GM12891 (cell line): ENCODE measurements at regions not wholly inside any gene's neighbourhood (a gene's known extent, or its start where the extent isn't known, plus 50 kb on each side); places are given as distances from the start of the nearest gene placed in this dataset.

Experiments
- POLR2A ChIP-seq: IDR thresholded peaks from 2 replicates; pipeline ENCODE4 v1.6.1; 2011; ENCODE audit warnings: low read depth, low read length, control low read depth
- POLR2AphosphoS5 ChIP-seq: IDR thresholded peaks from 2 replicates; pipeline ENCODE4 v1.6.1; 2011; ENCODE audit warnings: low read depth, low read length, control low read depth

- TF ChIP-seq POLR2A (no peak), POLR2AphosphoS5 (no peak)
Observed at GRCh38 chr6:90716376-90716775, 129.5 kb upstream of the MAP3K7 start.
